Ureter (tissue), 1 donor: ENCODE measurements at regions not wholly inside any gene's neighbourhood (a gene's known extent, or its start where the extent isn't known, plus 50 kb on each side); places are given as distances from the start of the nearest gene placed in this dataset.

Experiments
- DNase-seq: peaks from one replicate; pipeline ENCODE4 v3.0.0-alpha.2; 2020; ENCODE audit warnings: low spot score
- donor health status: DM: yes; HTN: yes; CAD: no.

- DNase-seq = no peak
Measured at GRCh38 chr6:156519940-156520339, 257.2 kb upstream of the ARID1B start.

- DNase-seq = no peak
Measured at GRCh38 chr6:156517088-156517487, 260.1 kb upstream of the ARID1B start.

GRCh38 chr6:156515242-156515641, 261.9 kb upstream of the ARID1B start:
- no peak for DNase-seq

DNA sequence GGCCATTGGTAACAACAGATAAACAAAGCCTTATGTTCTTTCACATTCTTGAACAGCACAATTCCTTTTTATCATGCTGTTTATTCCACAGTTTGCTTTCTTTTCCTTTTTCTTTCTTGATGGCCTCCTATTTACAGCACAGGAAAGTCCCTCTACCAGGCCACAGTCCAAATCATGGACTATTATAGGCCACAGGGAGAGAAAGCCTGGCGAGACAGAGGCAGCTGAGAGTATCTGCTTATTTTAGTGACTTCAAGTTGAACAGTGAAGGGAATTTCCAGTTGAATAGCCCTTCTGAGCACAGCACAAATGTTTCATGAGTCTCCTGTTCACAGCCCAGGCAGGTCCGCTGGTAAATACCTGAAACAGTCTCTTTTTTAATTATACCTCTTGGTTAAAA, 263.7 kb upstream of the ARID1B start:
- DNase-seq = no peak

DNA sequence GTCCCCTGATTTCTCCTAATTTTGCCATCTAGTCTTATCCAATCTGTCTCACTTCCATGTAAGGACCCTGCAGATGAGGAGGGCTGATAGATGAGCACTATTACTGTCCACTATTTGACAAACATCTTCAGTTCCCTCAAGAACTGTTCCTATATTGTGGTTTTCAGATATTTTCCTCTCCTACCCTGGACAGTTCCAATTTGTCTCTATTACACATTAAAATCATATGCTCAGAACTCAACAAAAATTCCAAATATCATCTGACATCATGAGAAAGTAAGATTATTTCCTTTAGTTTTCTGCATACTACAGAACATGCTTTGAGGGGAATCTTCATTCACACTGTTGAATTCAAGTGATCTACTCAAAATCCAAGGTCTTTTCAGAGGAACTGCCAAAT, 265.6 kb upstream of the ARID1B start:
- DNase-seq = no peak

- DNase-seq = no peak
Measured at GRCh38 chr6:156511051-156511450, 266.1 kb upstream of the ARID1B start.

DNA sequence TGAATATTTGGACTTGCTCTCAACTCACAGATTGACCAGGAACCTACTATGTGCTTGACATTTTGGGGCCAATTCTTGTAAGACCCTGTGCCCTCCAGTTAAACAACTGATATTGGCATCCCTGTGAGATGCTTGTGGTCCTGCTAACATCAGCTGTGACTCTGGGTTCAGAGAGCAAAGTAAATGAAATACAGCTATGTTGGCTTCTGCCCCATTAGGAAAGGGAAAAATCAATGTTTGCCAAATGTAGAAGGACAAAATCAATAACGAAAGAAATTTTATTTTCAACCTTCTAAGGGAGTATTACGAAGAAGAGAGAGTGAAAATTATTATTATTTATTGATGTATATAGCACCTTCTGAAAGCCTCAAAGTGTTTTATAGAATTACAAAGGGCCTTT, 266.9 kb upstream of the ARID1B start:
- no peak for DNase-seq

DNA sequence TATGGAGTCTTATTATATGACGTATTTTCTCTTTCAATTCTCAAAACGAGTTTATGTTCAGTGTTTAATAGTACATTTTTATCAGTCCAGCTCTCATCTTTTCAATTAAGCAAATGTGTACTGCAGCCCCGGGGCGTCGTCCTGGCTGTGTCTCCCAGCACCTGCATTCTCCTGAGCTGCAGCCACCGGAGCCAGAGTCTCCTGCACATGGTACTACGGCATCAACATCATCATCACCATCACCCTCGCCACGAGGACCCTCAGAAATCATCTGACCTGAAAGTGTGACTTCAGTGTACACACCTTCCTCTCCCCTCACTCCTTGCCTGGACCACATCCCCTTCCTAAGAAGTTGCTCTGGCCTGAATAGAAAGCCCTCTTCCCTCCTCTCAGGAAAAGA, 267.7 kb upstream of the ARID1B start:
- no peak for DNase-seq

GRCh38 chr6:156508923-156509322, 268.3 kb upstream of the ARID1B start:
- DNase-seq = no peak

DNA sequence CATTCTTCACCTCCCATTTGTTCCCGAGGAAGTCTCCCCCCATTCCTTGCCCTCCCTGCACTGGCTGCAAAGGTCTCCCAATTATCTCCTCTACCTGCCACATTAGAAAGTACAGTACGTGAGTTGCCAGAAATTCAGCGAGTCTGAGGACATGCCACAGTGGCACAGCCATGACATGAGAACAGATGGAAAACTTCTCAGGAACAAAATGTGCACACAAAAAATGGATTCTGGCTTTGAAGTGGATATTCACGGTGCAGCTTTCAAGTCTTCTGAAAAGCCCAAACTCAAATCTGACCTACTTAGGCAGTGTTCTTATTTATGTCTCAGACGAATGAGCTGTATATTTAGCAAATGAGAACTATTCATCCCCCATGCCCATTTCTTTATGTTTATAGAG, 269.1 kb upstream of the ARID1B start:
- no peak for DNase-seq

DNA sequence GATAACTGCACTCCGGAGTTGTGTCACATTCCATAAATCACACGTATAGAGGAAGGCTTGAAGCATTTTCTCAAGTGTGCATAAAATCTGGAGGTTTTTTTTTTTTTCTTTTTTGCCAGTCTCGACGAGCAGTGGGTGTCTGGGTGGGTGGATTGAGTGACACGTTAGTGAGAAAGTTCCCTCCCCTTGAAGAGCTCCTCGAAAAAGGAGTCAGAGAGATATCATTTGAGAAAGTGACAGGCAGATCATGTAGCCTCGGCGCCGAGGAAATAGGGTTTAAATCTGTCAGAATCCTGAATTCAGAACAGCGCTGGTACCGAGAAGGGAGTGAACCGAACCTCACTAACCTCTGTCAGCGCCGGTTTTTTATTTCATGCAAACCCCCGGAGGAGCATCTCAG, 269.5 kb upstream of the ARID1B start:
- no peak for DNase-seq

- DNase-seq = no peak
Measured at GRCh38 chr6:156507106-156507505, 270.1 kb upstream of the ARID1B start.

- DNase-seq = no peak
Measured at GRCh38 chr6:156502969-156503504, 274.1 kb upstream of the ARID1B start.

DNA sequence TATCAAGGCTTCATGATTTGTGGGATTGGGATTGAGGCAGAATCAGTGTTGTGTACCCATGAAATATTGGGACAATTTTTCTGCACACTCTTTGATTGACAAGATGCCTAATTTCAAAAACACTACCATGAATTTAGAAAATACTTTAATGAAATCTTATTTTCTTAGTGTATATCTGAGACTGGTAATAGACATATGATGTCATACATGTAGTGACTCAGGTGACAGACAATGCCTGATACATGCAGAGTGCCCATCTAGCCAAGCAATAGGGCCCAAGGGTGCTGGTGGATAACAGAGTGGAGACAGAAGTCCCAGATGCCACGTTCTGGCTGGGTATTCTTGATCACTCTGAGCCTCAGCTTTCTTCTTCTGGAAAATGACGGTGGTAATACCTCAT, 279.6 kb upstream of the ARID1B start:
- no peak for DNase-seq

- no peak for DNase-seq
Measured at GRCh38 chr6:156487877-156488276, 289.3 kb upstream of the ARID1B start.

- no peak for DNase-seq
Measured at GRCh38 chr6:156485150-156485549, 292.0 kb upstream of the ARID1B start.

GRCh38 chr6:156474507-156475120, 302.6 kb upstream of the ARID1B start:
- DNase-seq = no peak

GRCh38 chr6:156471000-156471399, 306.2 kb upstream of the ARID1B start:
- DNase-seq = no peak

DNA sequence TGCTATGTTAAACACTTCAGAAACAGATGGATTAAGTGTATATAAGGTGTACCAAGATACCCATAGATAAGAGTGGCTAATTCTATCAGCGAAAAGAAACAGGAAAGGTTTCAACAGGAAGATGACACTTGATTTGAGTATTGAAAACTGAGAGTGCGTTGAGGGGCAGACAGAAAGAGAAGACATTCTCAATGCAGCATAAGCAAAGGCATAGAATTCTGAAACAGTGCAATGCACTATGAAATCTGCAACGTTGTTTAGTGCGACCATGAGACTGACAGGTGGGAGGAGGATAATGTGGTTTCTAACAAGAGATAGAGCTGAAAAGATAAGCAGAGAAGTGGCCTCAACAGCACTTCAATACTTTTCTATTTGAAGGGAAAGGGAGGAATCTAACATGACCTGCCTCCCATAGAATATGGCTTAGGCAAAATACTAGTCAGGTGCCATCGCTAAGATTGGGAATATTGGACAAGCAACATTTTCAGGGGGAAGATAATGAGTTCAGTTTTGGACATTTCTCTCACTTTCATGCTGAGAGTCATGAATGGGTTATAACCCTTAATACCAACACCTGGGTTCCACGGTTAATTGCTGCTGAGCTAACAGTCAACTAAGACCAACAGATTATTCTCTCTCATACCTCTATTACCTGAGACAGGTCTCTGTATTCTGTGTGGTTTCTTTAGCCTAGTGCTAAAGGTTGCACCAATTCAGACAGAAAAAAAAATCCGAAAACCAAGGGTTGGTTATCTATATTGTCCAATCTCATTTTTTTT, 312.9 kb upstream of the ARID1B start:
- no peak for DNase-seq

- DNase-seq = no peak
Measured at GRCh38 chr6:156461647-156462046, 315.5 kb upstream of the ARID1B start.

GRCh38 chr6:156457601-156458000, 319.6 kb upstream of the ARID1B start:
- DNase-seq = no peak

DNA sequence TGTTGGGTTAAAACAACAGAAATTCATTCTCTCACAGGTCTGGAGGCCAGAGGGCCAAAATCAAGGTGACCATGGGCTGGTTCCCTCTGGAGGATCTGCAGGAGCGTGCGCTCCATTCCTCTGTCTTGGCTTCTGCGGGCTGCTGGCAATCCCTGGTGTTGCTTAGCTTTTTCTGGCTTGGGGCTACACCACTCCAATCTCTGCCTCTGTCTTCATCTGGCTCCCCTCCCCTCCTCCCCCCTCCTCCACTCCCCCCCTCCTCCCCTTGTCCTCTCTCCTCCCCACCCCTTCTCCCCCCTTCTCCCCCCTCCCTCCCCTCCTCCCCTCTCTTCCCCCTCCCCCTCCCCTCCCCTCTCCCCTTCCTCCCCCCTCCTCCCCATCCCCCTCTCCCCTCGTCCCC, 321.3 kb upstream of the ARID1B start:
- no peak for DNase-seq

- no peak for DNase-seq
Measured at GRCh38 chr6:156454867-156455266, 322.3 kb upstream of the ARID1B start.
